ENCODE measurements at regions not wholly inside any gene's neighbourhood (a gene's known extent, or its start where the extent isn't known, plus 50 kb on each side); places are given as distances from the start of the nearest gene placed in this dataset.

DNA sequence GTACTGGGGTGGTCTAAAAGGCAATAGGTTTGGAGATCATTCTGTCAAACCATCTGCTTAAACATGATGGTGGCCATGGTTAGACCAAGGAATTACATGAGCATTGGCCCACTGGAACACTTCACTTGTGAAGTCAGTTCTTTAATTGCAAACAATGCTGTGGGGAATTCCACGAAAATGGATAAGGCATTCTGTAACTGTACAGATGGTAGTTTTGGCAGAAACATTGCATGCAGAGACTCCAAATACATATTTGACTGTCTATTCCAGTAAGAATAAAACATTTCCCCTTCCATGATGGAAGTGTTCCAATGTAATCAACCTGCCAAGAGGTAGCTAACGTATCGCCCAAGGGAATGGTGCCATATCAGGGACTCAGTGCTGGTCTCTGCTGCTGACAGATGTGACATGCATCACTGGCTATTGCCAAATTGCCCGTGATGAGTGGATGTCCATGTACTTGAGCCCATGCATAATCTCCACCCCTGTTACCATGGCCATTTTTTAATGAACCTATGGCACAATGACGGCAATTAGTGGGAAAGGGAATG lies 417.9 kb downstream of the CDH7 start:
- no peak for ATAC-seq
- no peaks in the 10 kb centered on the region for H3K27me3 Mint-ChIP-seq (ENCODE audit: low read depth)
- peaks cover 6% of the 10 kb centered on the region for H3K9me3 Mint-ChIP-seq (ENCODE audit: insufficient read depth)
- no peak for DNase-seq
- no peak overlapping the region for H3K4me3 Mint-ChIP-seq
- no peaks in the 10 kb centered on the region for H3K36me3 Mint-ChIP-seq (ENCODE audit: low read depth)
- ChIA-PET POLR2A (no interaction called here), CTCF (no interaction called here)
- H3K4me1 Mint-ChIP-seq (ENCODE audit: low read depth): no peaks in the 10 kb centered on the region
- no peak overlapping the region for H3K27ac Mint-ChIP-seq

DNA sequence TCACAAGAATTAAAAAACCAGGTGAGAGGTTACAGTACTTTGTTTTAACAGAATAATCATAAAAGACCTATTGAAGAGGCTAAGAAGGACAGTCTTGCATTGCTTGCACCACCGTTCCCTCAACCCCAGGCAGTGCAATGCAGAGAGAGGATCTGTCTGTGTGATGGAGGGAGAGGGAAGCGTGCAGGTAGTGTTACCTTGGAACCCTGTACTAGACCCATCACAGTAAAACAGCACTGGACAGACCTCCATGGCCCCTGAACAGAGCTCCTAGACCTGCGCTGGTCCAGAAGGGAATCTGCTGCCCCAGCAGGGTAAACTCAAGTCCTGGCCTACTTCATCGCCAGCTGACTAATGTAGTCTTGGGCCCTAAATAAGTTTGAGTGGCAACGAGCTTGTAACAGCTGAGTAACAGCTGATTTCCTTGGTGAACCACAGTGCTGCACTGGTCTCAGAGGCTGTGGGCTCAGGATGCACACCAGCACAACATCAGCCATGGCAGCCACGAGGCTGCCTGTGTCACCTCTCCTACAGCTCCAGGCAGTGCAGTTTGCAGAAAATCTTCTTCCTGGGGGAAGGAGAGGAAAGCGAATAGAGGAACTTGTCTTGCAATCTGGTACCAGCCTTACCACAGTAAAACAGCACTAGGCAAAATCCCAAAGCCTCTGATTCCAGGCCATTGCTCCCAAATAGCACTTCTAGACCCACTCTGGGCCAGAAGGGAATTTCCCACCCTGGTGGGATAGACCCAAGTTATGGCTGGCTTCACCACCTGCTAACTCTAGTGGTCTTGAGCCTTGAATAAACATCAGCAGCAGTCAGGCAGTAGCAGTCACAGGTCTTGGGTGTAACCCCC lies 417.2 kb downstream of the CDH7 start:
- ChIA-PET POLR2A (no interaction called here), CTCF (interaction anchor here (0.7 kb wide), 1 partner anchor 661 kb away, joined by 3 read pairs; no protein-coding TSS in a partner anchor)
- ATAC-seq: no peak
- peaks cover 6% of the 10 kb centered on the region for H3K9me3 Mint-ChIP-seq (ENCODE audit: insufficient read depth)
- DNase-seq: no peak
- H3K27me3 Mint-ChIP-seq (ENCODE audit: low read depth): no peaks in the 10 kb centered on the region
- H3K4me1 Mint-ChIP-seq (ENCODE audit: low read depth): no peaks in the 10 kb centered on the region
- no peaks in the 10 kb centered on the region for H3K36me3 Mint-ChIP-seq (ENCODE audit: low read depth)
- no peak overlapping the region for H3K27ac Mint-ChIP-seq
- H3K4me3 Mint-ChIP-seq: no peak overlapping the region

DNA sequence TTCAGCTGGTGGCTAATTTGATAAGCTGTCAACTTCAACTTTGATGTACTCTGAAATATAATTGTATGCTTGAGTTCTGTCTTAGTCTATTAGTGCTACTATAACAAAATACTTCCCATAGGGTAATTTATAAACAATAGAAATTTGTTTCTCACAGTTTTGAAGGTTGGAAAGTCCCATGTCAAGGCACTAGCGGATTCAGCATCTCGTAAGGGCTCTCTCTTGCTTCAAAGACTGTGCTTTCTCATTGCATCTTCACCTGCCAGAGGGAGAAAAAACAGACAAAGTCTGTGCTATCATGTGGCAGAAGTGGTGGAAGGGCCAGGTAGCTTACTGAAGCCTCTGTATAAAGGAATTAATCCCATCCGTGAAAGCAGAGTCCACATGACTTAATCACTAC lies 409.2 kb downstream of the CDH7 start:
- Mint-ChIP-seq H3K27ac (no peak overlapping the region), H3K4me1 (ENCODE audit: low read depth) (no peaks in the 10 kb centered on the region), H3K27me3 (ENCODE audit: low read depth) (no peaks in the 10 kb centered on the region), H3K4me3 (no peak overlapping the region), H3K9me3 (ENCODE audit: insufficient read depth) (peaks cover 9% of the 10 kb centered on the region), H3K36me3 (ENCODE audit: low read depth) (no peaks in the 10 kb centered on the region)
- ChIA-PET POLR2A (no interaction called here), CTCF (no interaction called here)
- ATAC-seq (no peak), DNase-seq (no peak)

DNA sequence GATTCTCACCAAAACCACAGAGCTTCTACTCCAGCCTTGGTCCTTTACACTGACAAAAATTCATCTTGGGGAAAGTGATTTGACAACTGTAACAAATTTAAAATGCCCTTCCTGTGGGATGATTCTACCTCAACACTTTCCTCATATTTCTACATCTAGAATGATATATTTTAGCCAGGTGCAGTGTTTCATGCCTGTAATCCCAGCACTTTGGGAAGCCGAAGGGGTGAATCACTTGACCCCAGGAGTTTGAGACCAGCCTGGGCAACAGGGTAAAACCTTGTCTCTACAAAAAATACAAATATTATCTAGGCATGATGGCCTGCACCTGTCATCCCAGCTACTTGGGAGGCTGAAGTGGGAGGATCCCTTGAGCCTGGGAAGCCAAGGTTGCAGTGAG lies 408.6 kb downstream of the CDH7 start:
- Mint-ChIP-seq H3K27ac (no peak overlapping the region), H3K27me3 (ENCODE audit: low read depth) (no peaks in the 10 kb centered on the region), H3K4me1 (ENCODE audit: low read depth) (no peaks in the 10 kb centered on the region), H3K4me3 (no peak overlapping the region), H3K36me3 (ENCODE audit: low read depth) (no peaks in the 10 kb centered on the region), H3K9me3 (ENCODE audit: insufficient read depth) (peaks cover 9% of the 10 kb centered on the region)
- CTCF ChIA-PET: no interaction called here
- POLR2A ChIA-PET: no interaction called here
- DNase-seq: no peak
- no peak for ATAC-seq

- no peaks in the 10 kb centered on the region for H3K4me1 Mint-ChIP-seq (ENCODE audit: low read depth)
- ChIA-PET CTCF (no interaction called here), POLR2A (no interaction called here)
- no peak overlapping the region for H3K4me3 Mint-ChIP-seq
- H3K36me3 Mint-ChIP-seq (ENCODE audit: low read depth): no peaks in the 10 kb centered on the region
- no peak overlapping the region for H3K27ac Mint-ChIP-seq
- peaks cover 14% of the 10 kb centered on the region for H3K9me3 Mint-ChIP-seq (ENCODE audit: insufficient read depth)
- ATAC-seq: no peak
- no peak for DNase-seq
- H3K27me3 Mint-ChIP-seq (ENCODE audit: low read depth): no peaks in the 10 kb centered on the region
These were observed 406.3 kb downstream of the CDH7 start for GRCh38 chr18:66156946-66157687.

GRCh38 chr18:66150650-66151049 lies 399.8 kb downstream of the CDH7 start:
- DNase-seq: no peak
- Mint-ChIP-seq H3K4me3 (no peak overlapping the region), H3K9me3 (ENCODE audit: insufficient read depth) (peaks cover 20% of the 10 kb centered on the region), H3K27ac (no peak overlapping the region), H3K27me3 (ENCODE audit: low read depth) (no peaks in the 10 kb centered on the region), H3K36me3 (ENCODE audit: low read depth) (no peaks in the 10 kb centered on the region), H3K4me1 (ENCODE audit: low read depth) (no peaks in the 10 kb centered on the region)
- POLR2A ChIA-PET: no interaction called here
- ATAC-seq: no peak
- CTCF ChIA-PET: no interaction called here

- no peaks in the 10 kb centered on the region for H3K4me1 Mint-ChIP-seq (ENCODE audit: low read depth)
- DNase-seq: no peak
- no peak for ATAC-seq
- no peaks in the 10 kb centered on the region for H3K27me3 Mint-ChIP-seq (ENCODE audit: low read depth)
- peaks cover 6% of the 10 kb centered on the region for H3K9me3 Mint-ChIP-seq (ENCODE audit: insufficient read depth)
- H3K27ac Mint-ChIP-seq: no peak overlapping the region
- H3K36me3 Mint-ChIP-seq (ENCODE audit: low read depth): no peaks in the 10 kb centered on the region
- ChIA-PET CTCF (no interaction called here), POLR2A (no interaction called here)
- H3K4me3 Mint-ChIP-seq: no peak overlapping the region
These were observed 392.2 kb downstream of the CDH7 start for GRCh38 chr18:66143029-66143428.

- CTCF ChIA-PET: no interaction called here
- Mint-ChIP-seq H3K27me3 (ENCODE audit: low read depth) (no peaks in the 10 kb centered on the region), H3K4me1 (ENCODE audit: low read depth) (no peaks in the 10 kb centered on the region), H3K9me3 (ENCODE audit: insufficient read depth) (peaks cover 2% of the 10 kb centered on the region), H3K36me3 (ENCODE audit: low read depth) (no peaks in the 10 kb centered on the region), H3K4me3 (no peak overlapping the region), H3K27ac (no peak overlapping the region)
- POLR2A ChIA-PET: no interaction called here
- DNase-seq: no peak
- ATAC-seq: no peak
These were observed 390.9 kb downstream of the CDH7 start for GRCh38 chr18:66141716-66142115.

- Mint-ChIP-seq H3K4me1 (ENCODE audit: low read depth) (no peaks in the 10 kb centered on the region), H3K27ac (no peak overlapping the region), H3K27me3 (ENCODE audit: low read depth) (no peaks in the 10 kb centered on the region), H3K9me3 (ENCODE audit: insufficient read depth) (no peaks in the 10 kb centered on the region), H3K4me3 (no peak overlapping the region), H3K36me3 (ENCODE audit: low read depth) (no peaks in the 10 kb centered on the region)
- ChIA-PET POLR2A (no interaction called here), CTCF (no interaction called here)
- ATAC-seq: no peak
- DNase-seq: no peak
These were observed 387.8 kb downstream of the CDH7 start for GRCh38 chr18:66138642-66139041.

- DNase-seq (no peak), ATAC-seq (no peak)
- no peaks in the 10 kb centered on the region for H3K36me3 Mint-ChIP-seq (ENCODE audit: low read depth)
- no peaks in the 10 kb centered on the region for H3K9me3 Mint-ChIP-seq (ENCODE audit: insufficient read depth)
- H3K4me1 Mint-ChIP-seq (ENCODE audit: low read depth): no peaks in the 10 kb centered on the region
- H3K27ac Mint-ChIP-seq: no peak overlapping the region
- H3K27me3 Mint-ChIP-seq (ENCODE audit: low read depth): no peaks in the 10 kb centered on the region
- H3K4me3 Mint-ChIP-seq: no peak overlapping the region
- ChIA-PET POLR2A (no interaction called here), CTCF (no interaction called here)
These were observed 385.2 kb downstream of the CDH7 start for GRCh38 chr18:66136039-66136438.

GRCh38 chr18:66129248-66129647 lies 378.4 kb downstream of the CDH7 start:
- Mint-ChIP-seq H3K36me3 (ENCODE audit: low read depth) (no peaks in the 10 kb centered on the region), H3K9me3 (ENCODE audit: insufficient read depth) (peaks cover 7% of the 10 kb centered on the region), H3K4me1 (ENCODE audit: low read depth) (no peaks in the 10 kb centered on the region), H3K4me3 (no peak overlapping the region), H3K27ac (no peak overlapping the region), H3K27me3 (ENCODE audit: low read depth) (no peaks in the 10 kb centered on the region)
- ChIA-PET CTCF (no interaction called here), POLR2A (no interaction called here)
- DNase-seq: no peak
- ATAC-seq: no peak

DNA sequence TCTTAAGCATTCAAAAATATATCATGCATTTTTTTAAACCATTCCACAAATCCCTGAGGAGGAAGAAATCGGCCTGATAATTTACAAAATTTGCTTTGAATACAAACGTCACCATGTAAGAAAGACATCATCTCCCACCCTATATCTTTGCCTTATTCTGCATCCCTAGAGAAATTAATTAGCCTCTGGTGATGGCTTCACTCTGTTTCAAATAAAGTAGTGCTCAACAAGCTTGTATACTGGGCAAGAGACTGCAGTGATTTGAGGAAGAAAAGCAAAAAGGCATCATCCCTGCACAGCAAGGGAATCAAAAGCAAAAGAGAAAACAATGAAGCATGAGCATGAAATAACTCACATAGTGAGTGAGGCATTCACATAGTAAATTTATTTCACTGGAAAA lies 375.5 kb downstream of the CDH7 start:
- no peaks in the 10 kb centered on the region for H3K27me3 Mint-ChIP-seq (ENCODE audit: low read depth)
- H3K36me3 Mint-ChIP-seq (ENCODE audit: low read depth): no peaks in the 10 kb centered on the region
- ChIA-PET CTCF (no interaction called here), POLR2A (no interaction called here)
- no peak for ATAC-seq
- H3K9me3 Mint-ChIP-seq (ENCODE audit: insufficient read depth): peaks cover 7% of the 10 kb centered on the region
- no peaks in the 10 kb centered on the region for H3K4me1 Mint-ChIP-seq (ENCODE audit: low read depth)
- DNase-seq: no peak
- H3K27ac Mint-ChIP-seq: no peak overlapping the region
- no peak overlapping the region for H3K4me3 Mint-ChIP-seq

All from activated CD8-positive, alpha-beta T cell treated with anti-CD3 and anti-CD28 coated beads, Interleukin-2, amount 10 ng/mL, durations not matched to agents 7 days and 5 days (primary cell).